Fibroblast of pulmonary artery (primary cell): ENCODE measurements at regions not wholly inside any gene's neighbourhood (a gene's known extent, or its start where the extent isn't known, plus 50 kb on each side); places are given as distances from the start of the nearest gene placed in this dataset.

Experiments used
- DNase-seq: peaks from one replicate; pipeline ENCODE4 v3.0.0-alpha.2; 2010; ENCODE audit warnings: low read depth
- H3K4me3 ChIP-seq: replicated peaks from 2 replicates; pipeline ENCODE4 v1.5.1; 2011; ENCODE audit warnings: low read depth, mild to moderate bottlenecking, control low read depth, low read length, moderate library complexity
- CTCF ChIP-seq: IDR thresholded peaks from 2 replicates; pipeline ENCODE4 v1.5.1; 2011; ENCODE audit warnings: mild to moderate bottlenecking, control low read depth, low read length, inconsistent platforms; ENCODE audit errors: missing control alignments

- no peak for DNase-seq
- no peak overlapping the region for H3K4me3 ChIP-seq
- TF ChIP-seq CTCF, result no peak
These were observed 93.0 kb upstream of the PBX1 start for GRCh38 chr1:164466001-164466421.

GRCh38 chr1:164466429-164466828, 92.6 kb upstream of the PBX1 start:
- TF ChIP-seq CTCF, result no peak
- H3K4me3 ChIP-seq, result no peak overlapping the region
- DNase-seq, result no peak

GRCh38 chr1:164470996-164471395, 88.0 kb upstream of the PBX1 start:
- H3K4me3 ChIP-seq, result no peak overlapping the region
- TF ChIP-seq CTCF, result no peak
- DNase-seq, result no peak

GRCh38 chr1:164472841-164473240, 86.1 kb upstream of the PBX1 start:
- H3K4me3 ChIP-seq, result no peak overlapping the region
- no peak for DNase-seq
- TF ChIP-seq CTCF, result no peak

- DNase-seq, result no peak
- no peak for TF ChIP-seq CTCF
These were observed 85.4 kb upstream of the PBX1 start for GRCh38 chr1:164473544-164473943.

GRCh38 chr1:164475834-164476233, 83.2 kb upstream of the PBX1 start:
- TF ChIP-seq CTCF, result no peak
- no peak for DNase-seq
- H3K4me3 ChIP-seq, result no peak overlapping the region

More at GRCh38 chr1:164473544-164473943, 85.4 kb upstream of the PBX1 start:
- no peak overlapping the region for H3K4me3 ChIP-seq

- TF ChIP-seq CTCF, result no peak
- no peak overlapping the region for H3K4me3 ChIP-seq
- no peak for DNase-seq
These were observed 81.6 kb upstream of the PBX1 start for GRCh38 chr1:164477343-164477742.
